ENCODE measurements at regions not wholly inside any gene's neighbourhood (a gene's known extent, or its start where the extent isn't known, plus 50 kb on each side); places are given as distances from the start of the nearest gene placed in this dataset.
"Not testable (repeated sequence)": the region's sequence is repeated elsewhere in the genome, so short reads cannot be mapped to it uniquely, and the experiment has no call there.

- CTCF ChIA-PET: no interaction called here
- no TSS peak for BruUV-seq (replicated peaks)
- H3K27me3 ChIP-seq (ENCODE audit: insufficient read depth, low read length): no peaks in the 10 kb centered on the region
Observed at GRCh38 chr18:22713511-22713910, 219.6 kb upstream of the RBBP8 start.

GRCh38 chr18:22717536-22717935 lies 215.6 kb upstream of the RBBP8 start:
- H3K9me3 ChIP-seq (ENCODE audit: control insufficient read depth in 1 of 2, insufficient read depth in 1 of 2, low read depth in 1 of 2, low read length in 2 of 2); ATAC-seq; RAD21 ChIA-PET (ENCODE audit: low non-redundant PET in 1 of 2, low total read pairs in 2 of 2, uncharacterized antibody in 2 of 2, unreplicated experiment in 2 of 2); H3K27me3 ChIP-seq (ENCODE audit: insufficient read depth, low read length); H3K4me3 ChIP-seq (replicated peaks in 1 of 2; ENCODE audit: low read depth in 1 of 2, low read length in 2 of 2); POLR2A ChIA-PET; H3K27ac ChIP-seq (ENCODE audit: low read depth, low read length); intact Hi-C loops (cut with micrococcal nuclease); H3K9ac ChIP-seq (ENCODE audit: low read length); H3K79me2 ChIP-seq (ENCODE audit: insufficient read depth, low read length); H3K4me2 ChIP-seq (ENCODE audit: low read length); DNase-seq (ENCODE audit: low read depth, low spot score); H3K4me1 ChIP-seq (ENCODE audit: control insufficient read depth in 1 of 2, insufficient read depth in 2 of 2, low read length in 2 of 2); H3K36me3 ChIP-seq (ENCODE audit: control insufficient read depth in 1 of 2, insufficient read depth in 2 of 2, low read length in 2 of 2); CTCF ChIA-PET; H4K20me1 ChIP-seq (ENCODE audit: insufficient read depth); H2AFZ ChIP-seq (ENCODE audit: low read depth, low read length, poor library complexity, severe bottlenecking); H3K9me2 ChIP-seq (ENCODE audit: insufficient read depth); BruUV-seq (replicated peaks): not testable (repeated sequence)

More at GRCh38 chr18:22713511-22713910, 219.6 kb upstream of the RBBP8 start:
- no peak for DNase-seq (ENCODE audit: low read depth, low spot score)
- Histone ChIP-seq H3K4me2 (ENCODE audit: low read length) (no peak overlapping the region), H3K9me3 (ENCODE audit: control insufficient read depth in 1 of 2, insufficient read depth in 1 of 2, low read depth in 1 of 2, low read length in 2 of 2) (no peaks in the 10 kb centered on the region), H3K4me1 (ENCODE audit: control insufficient read depth in 1 of 2, insufficient read depth in 2 of 2, low read length in 2 of 2) (no peaks in the 10 kb centered on the region), H3K79me2 (ENCODE audit: insufficient read depth, low read length) (no peaks in the 10 kb centered on the region), H4K20me1 (ENCODE audit: insufficient read depth) (no peaks in the 10 kb centered on the region), H3K4me3 (replicated peaks in 1 of 2; ENCODE audit: low read depth in 1 of 2, low read length in 2 of 2) (no peak overlapping the region), H3K9me2 (ENCODE audit: insufficient read depth) (no peaks in the 10 kb centered on the region), H3K9ac (ENCODE audit: low read length) (no peak overlapping the region), H3K36me3 (ENCODE audit: control insufficient read depth in 1 of 2, insufficient read depth in 2 of 2, low read length in 2 of 2) (no peaks in the 10 kb centered on the region), H3K27ac (ENCODE audit: low read depth, low read length) (no peak overlapping the region), H2AFZ (ENCODE audit: low read depth, low read length, poor library complexity, severe bottlenecking) (no peak overlapping the region)
- no peak for TF ChIP-seq CBX3 (IDR thresholded peaks at IDR 0.05; ENCODE audit: low read depth)
- TF ChIP-seq REST (IDR thresholded peaks at IDR 0.05; ENCODE audit: low read depth): no peak
- TF ChIP-seq POLR2A (IDR thresholded peaks at IDR 0.05; ENCODE audit: borderline replicate concordance, extremely low read depth, insufficient read depth, insufficient read length): no peak
- no peak for TF ChIP-seq YY1 (IDR thresholded peaks at IDR 0.05; ENCODE audit: extremely low read depth, insufficient replicate concordance, low read depth, low read length)
- TF ChIP-seq ZBTB33 (IDR thresholded peaks at IDR 0.05; ENCODE audit: extremely low read depth, insufficient replicate concordance, low read length): no peak
- TF ChIP-seq ZFX (IDR thresholded peaks at IDR 0.05): no peak
- TF ChIP-seq SRF (IDR thresholded peaks at IDR 0.05; ENCODE audit: low read depth): no peak
- TF ChIP-seq ZNF274 (IDR thresholded peaks at IDR 0.05; ENCODE audit: low read depth, low read length): no peak
- TF ChIP-seq CEBPB (IDR thresholded peaks at IDR 0.05; ENCODE audit: low read depth): no peak
- intact Hi-C loops (cut with micrococcal nuclease): no loop called here
- ChIA-PET RAD21 (ENCODE audit: low non-redundant PET in 1 of 2, low total read pairs in 2 of 2, uncharacterized antibody in 2 of 2, unreplicated experiment in 2 of 2) (no interaction called here), POLR2A (no interaction called here)
- ATAC-seq: no peak

Data from HCT116 (cell line).